CD4-positive, CD25-positive, alpha-beta regulatory T cell (primary cell): ENCODE measurements at regions not wholly inside any gene's neighbourhood (a gene's known extent, or its start where the extent isn't known, plus 50 kb on each side); places are given as distances from the start of the nearest gene placed in this dataset.

ENCODE experiments used
- ATAC-seq, 2 donors: fragments of 150-1000 bp; cut with Tn5 transposase; one replicate each; pipeline ENCODE4 v1.10.0; 2021; ENCODE audit warnings: low read depth in 2 of 2, moderate number of reproducible peaks in 2 of 2, moderate library complexity in 1 of 2
- DNase-seq, 3 donors: peaks; one replicate each; pipeline versions ENCODE4 v3.0.0 to v3.0.0-alpha.2; 2012 to 2022; ENCODE audit warnings: mixed read lengths in 1 of 3
- H3K27ac ChIP-seq: one replicate; pipeline ENCODE4 v1.7.0; 2013; ENCODE audit warnings: mild to moderate bottlenecking, low read length; ENCODE audit not compliant: insufficient read depth, poor library complexity, severe bottlenecking
- H3K27me3 ChIP-seq: one replicate; pipeline ENCODE4 v1.7.0; 2013; ENCODE audit warnings: low read length; ENCODE audit not compliant: control insufficient read depth, insufficient read depth
- H3K36me3 ChIP-seq: one replicate; pipeline ENCODE4 v1.7.0; 2013; ENCODE audit warnings: mild to moderate bottlenecking, low read length, moderate library complexity; ENCODE audit not compliant: control insufficient read depth, insufficient read depth
- H3K4me1 ChIP-seq: 2 replicates; pipeline ENCODE4 v1.7.0; 2013; ENCODE audit warnings: mild to moderate bottlenecking, low read length; ENCODE audit not compliant: insufficient read depth, control insufficient read depth, poor library complexity, severe bottlenecking
- H3K4me3 ChIP-seq: one replicate; pipeline ENCODE4 v1.7.0; 2013; ENCODE audit warnings: low read depth, mild to moderate bottlenecking, low read length, moderate library complexity
- H3K9me3 ChIP-seq, 2 experiments: 1 replicate in 1 of 2; 2 replicates in 1 of 2; pipeline ENCODE4 v1.7.0; 2013; ENCODE audit warnings: low read length in 2 of 2, mild to moderate bottlenecking in 1 of 2, moderate library complexity in 1 of 2; ENCODE audit not compliant: control insufficient read depth in 2 of 2
- H3K27ac Mint-ChIP-seq, 3 donors: one replicate each; pipeline ENCODE4 v1.8.0; 2020 to 2022; ENCODE audit warnings: mild to moderate bottlenecking in 3 of 3, mixed read lengths in 3 of 3, moderate library complexity in 2 of 3
- H3K27me3 Mint-ChIP-seq: one replicate; pipeline ENCODE4 v1.8.0; 2022; ENCODE audit warnings: mild to moderate bottlenecking, mixed read lengths
- H3K36me3 Mint-ChIP-seq: one replicate; pipeline ENCODE4 v1.8.0; 2020; ENCODE audit warnings: mixed read lengths
- H3K4me1 Mint-ChIP-seq, 4 donors: one replicate each; pipeline ENCODE4 v1.8.0; 2020 to 2022; ENCODE audit warnings: mixed read lengths in 4 of 4, mild to moderate bottlenecking in 1 of 4
- H3K4me3 Mint-ChIP-seq, 4 donors: one replicate each; pipeline ENCODE4 v1.8.0; 2020 to 2022; ENCODE audit warnings: mild to moderate bottlenecking in 4 of 4, mixed read lengths in 4 of 4, moderate library complexity in 3 of 4
- H3K9me3 Mint-ChIP-seq, 7 donors: one replicate each; pipeline ENCODE4 v1.8.0; 2020 to 2022; ENCODE audit warnings: mixed read lengths in 7 of 7, mild to moderate bottlenecking in 3 of 7, moderate library complexity in 2 of 7

DNA sequence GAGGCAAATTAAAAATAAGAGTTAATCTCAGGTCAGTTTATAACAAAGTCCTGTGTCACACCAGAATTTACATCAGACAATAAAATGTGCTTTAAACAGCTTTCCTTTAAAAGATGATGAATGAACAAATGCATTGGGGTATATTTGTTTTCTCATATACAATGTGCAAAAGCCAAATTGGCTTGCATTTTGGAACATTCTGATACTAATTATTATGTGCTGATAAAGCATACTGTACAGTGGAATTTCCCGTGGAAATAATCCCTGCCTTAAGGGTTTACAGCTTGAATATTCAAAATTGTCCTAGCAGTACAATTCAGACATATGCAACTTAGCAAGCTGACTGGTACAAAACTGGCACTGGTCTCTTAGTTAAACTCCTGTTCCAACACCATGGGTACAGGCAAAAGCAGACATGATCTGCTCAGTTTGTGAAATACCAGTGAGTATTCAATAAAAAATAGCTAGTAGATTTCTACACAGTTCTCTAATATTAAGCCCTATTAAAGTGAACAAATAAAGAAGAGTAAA lies 373.4 kb downstream of the SLITRK1 start:
- no peaks in the 10 kb centered on the region for H3K36me3 ChIP-seq
- Mint-ChIP-seq H3K27ac (no peak overlapping the region), H3K36me3 (no peaks in the 10 kb centered on the region), H3K9me3 (peaks cover 0 to 13% (median 4%) of the 10 kb centered on the region in 7 donors), H3K4me1 (no peaks in the 10 kb centered on the region), H3K4me3 (no peak overlapping the region), H3K27me3 (no peaks in the 10 kb centered on the region)
- no peak overlapping the region for H3K4me3 ChIP-seq
- ATAC-seq, result no peak
- H3K27ac ChIP-seq, result no peak overlapping the region
- H3K27me3 ChIP-seq, result no peaks in the 10 kb centered on the region
- DNase-seq, result no peak
- H3K4me1 ChIP-seq, result no peaks in the 10 kb centered on the region
- H3K9me3 ChIP-seq, result no peaks in the 10 kb centered on the region

DNA sequence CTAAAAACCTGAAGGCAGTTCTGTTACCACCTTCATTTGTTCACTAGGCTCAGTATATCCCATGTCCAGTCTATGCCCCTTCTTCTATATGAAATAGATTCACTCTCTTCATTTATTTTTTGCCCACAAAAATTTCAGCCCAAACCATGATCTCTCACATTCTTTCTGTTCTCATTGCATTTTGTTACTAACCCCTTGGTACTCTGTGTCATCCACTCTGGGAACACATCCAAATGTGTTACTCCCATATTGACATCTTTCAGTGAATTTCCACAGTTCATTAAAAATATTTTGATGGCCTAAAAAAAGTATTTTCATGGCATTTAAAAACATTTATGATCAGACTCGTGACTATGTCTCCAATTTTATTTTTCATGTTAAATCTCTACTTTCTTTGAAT lies 378.9 kb downstream of the SLITRK1 start:
- Histone ChIP-seq H3K27ac (no peak overlapping the region), H3K27me3 (no peaks in the 10 kb centered on the region), H3K36me3 (no peaks in the 10 kb centered on the region), H3K9me3 (peaks cover 0 to 2% of the 10 kb centered on the region in 2 experiments), H3K4me3 (no peak overlapping the region), H3K4me1 (no peaks in the 10 kb centered on the region)
- no peak for ATAC-seq
- peaks cover 1 to 17% (median 7%) of the 10 kb centered on the region in 7 donors for H3K9me3 Mint-ChIP-seq
- H3K4me1 Mint-ChIP-seq, result no peaks in the 10 kb centered on the region
- no peaks in the 10 kb centered on the region for H3K27me3 Mint-ChIP-seq
- DNase-seq, result no peak
- no peak overlapping the region for H3K27ac Mint-ChIP-seq
- H3K36me3 Mint-ChIP-seq, result no peaks in the 10 kb centered on the region
- no peak overlapping the region for H3K4me3 Mint-ChIP-seq

DNA sequence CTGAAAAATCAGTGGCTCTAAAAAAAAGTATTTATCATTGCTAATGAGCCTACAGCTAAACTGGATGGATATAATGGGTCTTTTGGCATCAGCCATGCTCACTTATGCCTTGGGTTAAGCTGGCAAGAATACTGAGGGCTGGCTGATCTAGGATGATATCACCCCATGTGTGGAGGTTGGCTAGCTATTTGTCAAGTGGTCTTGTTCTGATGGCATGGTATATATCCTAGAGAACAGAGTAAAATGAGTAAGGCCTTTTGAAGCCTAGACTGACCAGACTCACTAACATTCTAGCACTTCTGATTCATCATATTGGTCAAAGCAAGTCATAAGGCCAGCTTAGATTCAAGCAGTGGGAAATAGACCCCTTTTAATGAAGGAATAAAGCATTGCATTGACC lies 383.0 kb downstream of the SLITRK1 start:
- Mint-ChIP-seq H3K27me3 (no peaks in the 10 kb centered on the region), H3K4me1 (no peaks in the 10 kb centered on the region), H3K9me3 (peaks cover 1 to 14% (median 6%) of the 10 kb centered on the region in 7 donors), H3K27ac (no peak overlapping the region), H3K36me3 (no peaks in the 10 kb centered on the region), H3K4me3 (no peak overlapping the region)
- no peak for DNase-seq
- no peak overlapping the region for H3K4me3 ChIP-seq
- no peaks in the 10 kb centered on the region for H3K4me1 ChIP-seq
- H3K27me3 ChIP-seq, result no peaks in the 10 kb centered on the region
- H3K27ac ChIP-seq, result no peak overlapping the region
- H3K36me3 ChIP-seq, result no peaks in the 10 kb centered on the region
- H3K9me3 ChIP-seq, result peaks cover 0 to 2% of the 10 kb centered on the region in 2 experiments
- ATAC-seq, result no peak

DNA sequence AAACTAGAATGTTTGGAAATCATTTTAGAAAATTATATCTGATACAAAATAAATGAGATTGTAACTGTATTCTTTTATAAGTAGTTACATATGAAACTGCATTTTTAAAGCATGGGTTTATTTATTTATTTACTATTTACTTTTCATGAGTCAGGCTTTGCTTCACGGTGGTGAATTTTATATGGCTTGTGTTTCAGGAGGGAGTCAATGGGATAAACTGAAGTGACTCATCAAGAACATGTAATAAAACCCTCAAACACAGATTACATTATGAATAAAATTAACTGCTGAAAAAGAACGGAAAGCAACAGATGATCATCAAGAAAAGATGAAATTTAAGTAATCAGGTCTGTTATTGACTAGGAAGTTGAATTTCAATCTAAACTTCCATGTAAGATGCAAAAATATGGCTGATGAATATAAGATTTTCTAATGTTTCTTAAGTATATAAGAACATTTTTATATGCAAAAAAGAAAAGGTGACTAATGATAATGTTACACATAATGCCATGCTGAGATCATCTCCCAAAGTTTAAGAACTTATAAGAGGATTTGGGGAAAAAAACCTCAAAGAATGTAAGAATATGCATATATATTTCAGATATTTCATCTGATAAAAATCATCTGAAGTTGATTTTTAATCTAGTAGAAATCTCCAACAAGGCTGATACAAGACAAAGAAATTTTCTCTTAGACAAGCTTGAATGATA lies 383.6 kb downstream of the SLITRK1 start:
- Histone ChIP-seq H3K4me3 (no peak overlapping the region), H3K27ac (no peak overlapping the region), H3K27me3 (no peaks in the 10 kb centered on the region), H3K4me1 (no peaks in the 10 kb centered on the region), H3K9me3 (peaks cover 0 to 2% of the 10 kb centered on the region in 2 experiments), H3K36me3 (no peaks in the 10 kb centered on the region)
- no peaks in the 10 kb centered on the region for H3K4me1 Mint-ChIP-seq
- DNase-seq (no peak), ATAC-seq (no peak)
- H3K9me3 Mint-ChIP-seq, result peaks cover 1 to 14% (median 8%) of the 10 kb centered on the region in 7 donors
- H3K27ac Mint-ChIP-seq, result no peak overlapping the region
- no peaks in the 10 kb centered on the region for H3K36me3 Mint-ChIP-seq
- H3K27me3 Mint-ChIP-seq, result no peaks in the 10 kb centered on the region
- H3K4me3 Mint-ChIP-seq, result no peak overlapping the region

DNA sequence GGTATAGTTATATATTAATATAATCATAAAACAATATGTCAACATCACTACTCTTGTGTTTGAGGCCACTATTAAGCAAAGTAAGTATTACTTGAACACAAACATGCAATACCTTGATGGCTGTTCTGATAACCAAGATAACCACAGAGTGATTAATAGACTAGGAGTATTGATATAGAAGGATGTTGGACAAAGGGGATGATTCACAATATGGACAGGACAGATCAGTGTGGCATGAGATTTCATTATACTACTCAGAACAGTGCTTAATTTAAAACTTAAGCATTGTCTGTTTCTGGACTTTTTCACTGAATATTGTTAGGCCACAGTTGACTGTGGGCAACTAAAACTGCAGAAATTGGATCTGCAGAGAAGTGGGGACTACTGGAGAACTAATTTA lies 384.2 kb downstream of the SLITRK1 start:
- Histone ChIP-seq H3K27me3 (no peaks in the 10 kb centered on the region), H3K27ac (no peak overlapping the region), H3K9me3 (peaks cover 0 to 2% of the 10 kb centered on the region in 2 experiments), H3K4me1 (no peaks in the 10 kb centered on the region), H3K4me3 (no peak overlapping the region), H3K36me3 (no peaks in the 10 kb centered on the region)
- H3K4me3 Mint-ChIP-seq, result no peak overlapping the region
- H3K27me3 Mint-ChIP-seq, result no peaks in the 10 kb centered on the region
- H3K27ac Mint-ChIP-seq, result no peak overlapping the region
- H3K4me1 Mint-ChIP-seq, result no peaks in the 10 kb centered on the region
- no peak for DNase-seq
- ATAC-seq, result no peak
- no peaks in the 10 kb centered on the region for H3K36me3 Mint-ChIP-seq
- peaks cover 1 to 11% (median 5%) of the 10 kb centered on the region in 7 donors for H3K9me3 Mint-ChIP-seq

DNA sequence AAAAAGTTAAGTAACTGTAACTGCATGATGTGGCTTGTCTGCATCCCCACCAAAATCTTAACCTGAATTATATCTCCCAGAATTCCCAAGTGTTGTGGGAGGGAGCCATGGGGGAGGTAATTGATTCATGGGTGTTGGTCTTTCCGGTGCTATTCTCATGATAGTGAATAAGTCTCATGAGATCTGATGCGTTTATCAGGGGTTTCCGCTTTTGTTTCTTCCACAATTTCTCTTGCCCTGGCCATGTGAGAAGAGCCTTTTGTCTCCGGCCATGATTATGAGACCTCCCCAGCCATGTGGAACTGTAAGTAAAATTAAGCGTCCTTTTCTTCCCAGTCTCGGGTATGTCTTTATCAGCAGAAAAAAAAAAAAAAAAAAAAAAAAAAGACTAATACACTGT lies 385.8 kb downstream of the SLITRK1 start:
- Mint-ChIP-seq H3K27ac (no peak overlapping the region), H3K4me3 (no peak overlapping the region), H3K4me1 (no peaks in the 10 kb centered on the region), H3K36me3 (no peaks in the 10 kb centered on the region), H3K27me3 (no peaks in the 10 kb centered on the region), H3K9me3 (peaks cover 0 to 10% (median 5%) of the 10 kb centered on the region in 7 donors)
- Histone ChIP-seq H3K27ac (no peak overlapping the region), H3K9me3 (peaks cover 0 to 2% of the 10 kb centered on the region in 2 experiments), H3K36me3 (no peaks in the 10 kb centered on the region), H3K4me1 (no peaks in the 10 kb centered on the region), H3K4me3 (no peak overlapping the region), H3K27me3 (no peaks in the 10 kb centered on the region)
- no peak for ATAC-seq
- no peak for DNase-seq

- no peak for ATAC-seq
- Histone ChIP-seq H3K36me3 (no peaks in the 10 kb centered on the region), H3K4me1 (no peaks in the 10 kb centered on the region), H3K9me3 (no peaks in the 10 kb centered on the region), H3K27me3 (no peaks in the 10 kb centered on the region), H3K4me3 (no peak overlapping the region), H3K27ac (no peak overlapping the region)
- no peak for DNase-seq
- Mint-ChIP-seq H3K27ac (no peak overlapping the region), H3K4me1 (no peaks in the 10 kb centered on the region), H3K36me3 (no peaks in the 10 kb centered on the region), H3K27me3 (no peaks in the 10 kb centered on the region), H3K9me3 (peaks cover 0 to 10% (median 6%) of the 10 kb centered on the region in 7 donors), H3K4me3 (no peak overlapping the region)
Measured at GRCh38 chr13:83485101-83485500, 397.2 kb downstream of the SLITRK1 start.

- Histone ChIP-seq H3K27ac (no peak overlapping the region), H3K9me3 (no peaks in the 10 kb centered on the region), H3K36me3 (no peaks in the 10 kb centered on the region), H3K27me3 (no peaks in the 10 kb centered on the region), H3K4me1 (no peaks in the 10 kb centered on the region), H3K4me3 (no peak overlapping the region)
- no peaks in the 10 kb centered on the region for H3K36me3 Mint-ChIP-seq
- no peak overlapping the region for H3K4me3 Mint-ChIP-seq
- DNase-seq (no peak), ATAC-seq (no peak)
- H3K9me3 Mint-ChIP-seq, result peaks cover 6 to 26% (median 7%) of the 10 kb centered on the region in 7 donors
- no peak overlapping the region for H3K27ac Mint-ChIP-seq
- peaks cover 0 to 2% (median 0%) of the 10 kb centered on the region in 4 donors for H3K4me1 Mint-ChIP-seq
- no peaks in the 10 kb centered on the region for H3K27me3 Mint-ChIP-seq
Measured at GRCh38 chr13:83471011-83471410, 411.3 kb downstream of the SLITRK1 start.
